ENCODE measurements at regions not wholly inside any gene's neighbourhood (a gene's known extent, or its start where the extent isn't known, plus 50 kb on each side); places are given as distances from the start of the nearest gene placed in this dataset.
"Not testable (repeated sequence)": the region's sequence is repeated elsewhere in the genome, so short reads cannot be mapped to it uniquely, and the experiment has no call there.

GRCh38 chr12:97005174-97005573 lies 98.1 kb downstream of the NEDD1 start:
- DNase-seq = no peak

- no peak for DNase-seq
Measured at GRCh38 chr12:97005646-97006045, 98.6 kb downstream of the NEDD1 start.

GRCh38 chr12:97006585-97006984 lies 99.5 kb downstream of the NEDD1 start:
- no peak for DNase-seq

GRCh38 chr12:97016163-97016562 lies 109.1 kb downstream of the NEDD1 start:
- no peak for DNase-seq

GRCh38 chr12:97017213-97017612 lies 110.2 kb downstream of the NEDD1 start:
- DNase-seq = no peak

GRCh38 chr12:97022536-97023230 lies 115.6 kb downstream of the NEDD1 start:
- DNase-seq = no peak

GRCh38 chr12:97024393-97024792 lies 117.3 kb downstream of the NEDD1 start:
- no peak for DNase-seq

- DNase-seq = no peak
Measured at GRCh38 chr12:97026901-97027300, 119.8 kb downstream of the NEDD1 start.

- no peak for DNase-seq
Measured at GRCh38 chr12:97027482-97027881, 120.4 kb downstream of the NEDD1 start.

GRCh38 chr12:97038131-97038530 lies 131.1 kb downstream of the NEDD1 start:
- no peak for DNase-seq

GRCh38 chr12:97038834-97039233 lies 131.8 kb downstream of the NEDD1 start:
- no peak for DNase-seq

- DNase-seq = no peak
Measured at GRCh38 chr12:97046901-97047300, 139.8 kb downstream of the NEDD1 start.

- no peak for DNase-seq
Measured at GRCh38 chr12:97047361-97047760, 140.3 kb downstream of the NEDD1 start.

GRCh38 chr12:97048421-97049035 lies 141.5 kb downstream of the NEDD1 start:
- no peak for DNase-seq

- DNase-seq = no peak
Measured at GRCh38 chr12:97050509-97050908, 143.5 kb downstream of the NEDD1 start.

- no peak for DNase-seq
Measured at GRCh38 chr12:97051341-97051740, 144.3 kb downstream of the NEDD1 start.

- no peak for DNase-seq
Measured at GRCh38 chr12:97061171-97061570, 154.1 kb downstream of the NEDD1 start.

GRCh38 chr12:97063292-97063935 lies 156.4 kb downstream of the NEDD1 start:
- DNase-seq = no peak

- DNase-seq = no peak
Measured at GRCh38 chr12:97075161-97075933, 168.3 kb downstream of the NEDD1 start.

GRCh38 chr12:97075934-97076630 lies 169.0 kb downstream of the NEDD1 start:
- no peak for DNase-seq

- not testable (repeated sequence) for DNase-seq
Measured at GRCh38 chr12:97076912-97077311, 169.9 kb downstream of the NEDD1 start.

GRCh38 chr12:97082029-97082428 lies 175.0 kb downstream of the NEDD1 start:
- DNase-seq = no peak

GRCh38 chr12:97093187-97093683 lies 186.2 kb downstream of the NEDD1 start:
- no peak for DNase-seq

Data from Kasumi-1 (cell line).